GM23338 (cell line): ENCODE measurements at regions not wholly inside any gene's neighbourhood (a gene's known extent, or its start where the extent isn't known, plus 50 kb on each side); places are given as distances from the start of the nearest gene placed in this dataset.
A peak's percentile ranks its signal among the peaks of the same experiment; 100 is the strongest.

Experiments
- ATAC-seq: fragments of 200-7000 bp; cut with Tn5 transposase; 3 replicates; pipeline ENCODE4 v1.9.1; 2020
- DNase-seq: peaks from one replicate; pipeline ENCODE4 v3.0.0-alpha.2; 2015; ENCODE audit warnings: low spot score
- H2AFZ ChIP-seq: fragments of 200-600 bp; sonication (generic); 2 replicates; pipeline ENCODE4 v1.8.0; 2016; ENCODE audit warnings: antibody characterized with exemption, mild to moderate bottlenecking, moderate library complexity
- H3F3A ChIP-seq: fragments of 200-600 bp; sonication (generic); replicated peaks from 2 replicates; pipeline ENCODE4 v1.8.0; 2017; ENCODE audit warnings: antibody characterized with exemption, mixed run types, low read depth
- H3K27ac ChIP-seq: fragments of 200-600 bp; sonication (generic); 2 replicates; pipeline ENCODE4 v1.6.1; 2016; ENCODE audit warnings: low read depth
- H3K27me3 ChIP-seq: fragments of 200-600 bp; sonication (generic); 2 replicates; pipeline ENCODE4 v1.8.0; 2016; ENCODE audit warnings: mild to moderate bottlenecking, mixed run types, moderate library complexity; ENCODE audit not compliant: insufficient read depth
- H3K36me3 ChIP-seq: fragments of 200-600 bp; sonication (generic); 2 replicates; pipeline ENCODE4 v1.8.0; 2016; ENCODE audit warnings: mild to moderate bottlenecking; ENCODE audit not compliant: insufficient read depth
- H3K4me1 ChIP-seq: fragments of 200-600 bp; sonication (generic); 2 replicates; pipeline ENCODE4 v1.8.0; 2016; ENCODE audit warnings: mild to moderate bottlenecking, moderate library complexity; ENCODE audit not compliant: insufficient read depth
- H3K4me2 ChIP-seq: fragments of 200-600 bp; sonication (generic); 2 replicates; pipeline ENCODE4 v1.7.1; 2017; ENCODE audit warnings: mixed run types
- H3K4me3 ChIP-seq: fragments of 200-600 bp; sonication (generic); 2 replicates; pipeline ENCODE4 v1.6.1; 2016; ENCODE audit warnings: mixed run types
- H3K79me2 ChIP-seq: fragments of 200-600 bp; sonication (generic); replicated peaks from 2 replicates; pipeline ENCODE4 v1.8.0; 2017; ENCODE audit warnings: mild to moderate bottlenecking; ENCODE audit not compliant: insufficient read depth
- H3K9me2 ChIP-seq: fragments of 200-600 bp; sonication (generic); 2 replicates; pipeline ENCODE4 v1.8.0; 2017; ENCODE audit not compliant: insufficient read depth
- H4K20me1 ChIP-seq: fragments of 200-600 bp; sonication (generic); replicated peaks from 2 replicates; pipeline ENCODE4 v1.8.0; 2017; ENCODE audit warnings: mild to moderate bottlenecking; ENCODE audit not compliant: insufficient read depth
- H3K27ac Mint-ChIP-seq: 2 replicates; pipeline ENCODE4 v1.8.0; 2020; ENCODE audit warnings: inconsistent platforms, mild to moderate bottlenecking, moderate library complexity, mixed read lengths
- H3K27me3 Mint-ChIP-seq: 3 replicates; pipeline ENCODE4 v1.8.0; 2022; ENCODE audit warnings: low read depth, mild to moderate bottlenecking, moderate library complexity, mixed read lengths, inconsistent platforms; ENCODE audit not compliant: insufficient read depth, poor library complexity
- H3K36me3 Mint-ChIP-seq: 3 replicates; pipeline ENCODE4 v1.8.0; 2021; ENCODE audit warnings: low read depth, mild to moderate bottlenecking, inconsistent platforms, moderate library complexity, mixed read lengths
- H3K4me1 Mint-ChIP-seq: 3 replicates; pipeline ENCODE4 v1.8.0; 2020; ENCODE audit warnings: mild to moderate bottlenecking, inconsistent platforms, mixed read lengths
- H3K4me3 Mint-ChIP-seq: 3 replicates; pipeline ENCODE4 v1.8.0; 2021; ENCODE audit warnings: moderate library complexity, mild to moderate bottlenecking, inconsistent platforms, mixed read lengths
- H3K9me3 Mint-ChIP-seq: 3 replicates; pipeline ENCODE4 v1.8.0; 2020; ENCODE audit warnings: moderate library complexity, mild to moderate bottlenecking, inconsistent platforms, mixed read lengths
- CREB1 ChIP-seq: fragments of 250-450 bp; sonication (Bioruptor Pico); IDR thresholded peaks from 2 replicates; pipeline ENCODE4 v1.5.0; 2020; ENCODE audit warnings: low read depth, mild to moderate bottlenecking, moderate library complexity
- CTCF ChIP-seq, 2 experiments: fragments of 200-600 bp in 1 of 2; sonication (generic) in 1 of 2; conservative IDR thresholded peaks; 2 replicates each; pipeline versions ENCODE4 v1.5.1 to v1.6.1; 2016 to 2017; ENCODE audit warnings: antibody characterized with exemption in 2 of 2, low read depth in 2 of 2, mild to moderate bottlenecking in 2 of 2, moderate library complexity in 1 of 2
- EZH2 ChIP-seq: fragments of 200-600 bp; sonication (generic); IDR thresholded peaks from one replicate; pipeline ENCODE4 v1.8.0; 2017; ENCODE audit warnings: antibody characterized with exemption, mild to moderate bottlenecking, low read depth; ENCODE audit not compliant: unreplicated experiment
- JUNB ChIP-seq: IDR thresholded peaks from one replicate; pipeline ENCODE4 v1.6.1; 2016; ENCODE audit warnings: antibody characterized with exemption; ENCODE audit not compliant: unreplicated experiment
- NANOG ChIP-seq: IDR thresholded peaks from 2 replicates; pipeline ENCODE4 v1.6.1; 2016; ENCODE audit warnings: antibody characterized with exemption, borderline replicate concordance
- POLR2AphosphoS5 ChIP-seq: IDR thresholded peaks from 2 replicates; pipeline ENCODE4 v1.6.1; 2016; ENCODE audit warnings: antibody characterized with exemption, low read depth
- REST ChIP-seq: IDR thresholded peaks from one replicate; pipeline ENCODE4 v1.6.1; 2018; ENCODE audit warnings: antibody characterized with exemption; ENCODE audit not compliant: unreplicated experiment
- STAT1 ChIP-seq: IDR thresholded peaks from one replicate; pipeline ENCODE4 v1.6.1; 2016; ENCODE audit warnings: antibody characterized with exemption; ENCODE audit not compliant: unreplicated experiment
- ZNF114 ChIP-seq: fragments of 250-450 bp; sonication (Bioruptor Pico); IDR thresholded peaks from 2 replicates; pipeline ENCODE4 v1.5.0; 2020; ENCODE audit warnings: mild to moderate bottlenecking, moderate library complexity

GRCh38 chr4:124948976-124949597 lies 236.6 kb upstream of the ANKRD50 start:
- Histone ChIP-seq H3K27me3 (no peaks in the 10 kb centered on the region), H4K20me1 (no peaks in the 10 kb centered on the region), H3K9me2 (no peaks in the 10 kb centered on the region), H3K27ac (no peak overlapping the region), H2AFZ (peak overlapping the region; percentile 89; the same call in 1 of the 2 replicates), H3F3A (no peaks in the 10 kb centered on the region), H3K36me3 (no peaks in the 10 kb centered on the region; the same call in 1 of the 2 replicates), H3K79me2 (no peaks in the 10 kb centered on the region), H3K4me3 (no peak overlapping the region), H3K4me2 (no peak overlapping the region), H3K4me1 (peaks cover 9% of the 10 kb centered on the region; the same call in 1 of the 2 replicates)
- H3K9me3 Mint-ChIP-seq: peaks cover 10% of the 10 kb centered on the region; the same call in 2 of the 3 replicates
- H3K27ac Mint-ChIP-seq: no peak overlapping the region
- no peak for DNase-seq
- no peak overlapping the region for H3K4me3 Mint-ChIP-seq
- TF ChIP-seq ZNF114 (CRISPR knock-in tag) (no peak), POLR2AphosphoS5 (no peak), NANOG (no peak), REST (no peak), STAT1 (no peak)
- peaks cover 8% of the 10 kb centered on the region; the same call in 1 of the 3 replicates for H3K36me3 Mint-ChIP-seq
- H3K27me3 Mint-ChIP-seq: no peaks in the 10 kb centered on the region
- ATAC-seq: no peak
- peaks cover 12% of the 10 kb centered on the region; the same call in 2 of the 3 replicates for H3K4me1 Mint-ChIP-seq

- peak overlapping the region; percentile 45 for H3K27ac Mint-ChIP-seq
- TF ChIP-seq NANOG (no peak), CREB1 (no peak), CTCF (conservative IDR thresholded peaks at IDR 0.05; ENCODE audit: low read depth in 2 of 2) (no peak), EZH2 (no peak), STAT1 (no peak), JUNB (no peak)
These were observed 235.2 kb upstream of the ANKRD50 start for GRCh38 chr4:124947622-124948265.

More at GRCh38 chr4:124947622-124948265, 235.2 kb upstream of the ANKRD50 start:
- Mint-ChIP-seq H3K9me3 (peaks cover 10% of the 10 kb centered on the region; the same call in 2 of the 3 replicates), H3K36me3 (peaks cover 8% of the 10 kb centered on the region; the same call in 1 of the 3 replicates), H3K27me3 (no peaks in the 10 kb centered on the region), H3K4me3 (no peak overlapping the region), H3K4me1 (peaks cover 12% of the 10 kb centered on the region; the same call in 2 of the 3 replicates)
- DNase-seq (no peak), ATAC-seq (no peak)
- H3K79me2 ChIP-seq: no peaks in the 10 kb centered on the region
- peaks cover 9% of the 10 kb centered on the region; the same call in 1 of the 2 replicates for H3K4me1 ChIP-seq
- H3F3A ChIP-seq: no peaks in the 10 kb centered on the region
- no peak overlapping the region for H3K4me3 ChIP-seq
- no peak overlapping the region for H3K27ac ChIP-seq
- no peak overlapping the region for H3K4me2 ChIP-seq
- H3K36me3 ChIP-seq: no peaks in the 10 kb centered on the region; the same call in 1 of the 2 replicates
- H4K20me1 ChIP-seq: no peaks in the 10 kb centered on the region
- peak overlapping the region; percentile 20; the same call in 1 of the 2 replicates for H2AFZ ChIP-seq
- no peaks in the 10 kb centered on the region for H3K9me2 ChIP-seq
- no peaks in the 10 kb centered on the region for H3K27me3 ChIP-seq
